ENCODE measurements at regions not wholly inside any gene's neighbourhood (a gene's known extent, or its start where the extent isn't known, plus 50 kb on each side); places are given as distances from the start of the nearest gene placed in this dataset.
A peak's percentile ranks its signal among the peaks of the same experiment; 100 is the strongest.

GRCh38 chr13:23488442-23488841, 54.9 kb upstream of the SACS start:
- no peak for DNase-seq (ENCODE audit: low read depth in 4 of 4, low spot score in 3 of 4)

- DNase-seq (ENCODE audit: low read depth in 4 of 4, low spot score in 3 of 4) = no peak
Measured at GRCh38 chr13:23496255-23496654, 62.8 kb upstream of the SACS start.

GRCh38 chr13:23497191-23497590, 63.7 kb upstream of the SACS start:
- DNase-seq (ENCODE audit: low read depth in 4 of 4, low spot score in 3 of 4) = no peak

- no peak for DNase-seq (ENCODE audit: low read depth in 4 of 4, low spot score in 3 of 4)
Measured at GRCh38 chr13:23500849-23501248, 67.3 kb upstream of the SACS start.

GRCh38 chr13:23504180-23504579, 66.0 kb upstream of the TNFRSF19 start:
- no peak for DNase-seq (ENCODE audit: low read depth in 4 of 4, low spot score in 3 of 4)

GRCh38 chr13:23505007-23505406, 65.2 kb upstream of the TNFRSF19 start:
- no peak for DNase-seq (ENCODE audit: low read depth in 4 of 4, low spot score in 3 of 4)

GRCh38 chr13:23506071-23506806, 64.0 kb upstream of the TNFRSF19 start:
- no peak for DNase-seq (ENCODE audit: low read depth in 4 of 4, low spot score in 3 of 4)

- peak in 3 of 4 donors; percentile 16 to 67 (median 34) for DNase-seq (ENCODE audit: low read depth in 4 of 4, low spot score in 3 of 4)
Measured at GRCh38 chr13:23506807-23507291, 63.4 kb upstream of the TNFRSF19 start.

- DNase-seq (ENCODE audit: low read depth in 4 of 4, low spot score in 3 of 4) = no peak
Measured at GRCh38 chr13:23509781-23510543, 60.2 kb upstream of the TNFRSF19 start.

GRCh38 chr13:23510544-23510916, 59.7 kb upstream of the TNFRSF19 start:
- DNase-seq (ENCODE audit: low read depth in 4 of 4, low spot score in 3 of 4) = no peak

GRCh38 chr13:23510979-23511735, 59.1 kb upstream of the TNFRSF19 start:
- DNase-seq (ENCODE audit: low read depth in 4 of 4, low spot score in 3 of 4) = no peak

GRCh38 chr13:23512762-23513395, 57.3 kb upstream of the TNFRSF19 start:
- no peak for DNase-seq (ENCODE audit: low read depth in 4 of 4, low spot score in 3 of 4)

GRCh38 chr13:23513455-23513854, 56.8 kb upstream of the TNFRSF19 start:
- DNase-seq (ENCODE audit: low read depth in 4 of 4, low spot score in 3 of 4) = no peak

- no peak for DNase-seq (ENCODE audit: low read depth in 4 of 4, low spot score in 3 of 4)
Measured at GRCh38 chr13:23514076-23514475, 56.1 kb upstream of the TNFRSF19 start.

GRCh38 chr13:23515116-23515515, 55.1 kb upstream of the TNFRSF19 start:
- no peak for DNase-seq (ENCODE audit: low read depth in 4 of 4, low spot score in 3 of 4)

GRCh38 chr13:23516190-23516589, 54.0 kb upstream of the TNFRSF19 start:
- no peak for DNase-seq (ENCODE audit: low read depth in 4 of 4, low spot score in 3 of 4)

GRCh38 chr13:23516702-23517101, 53.5 kb upstream of the TNFRSF19 start:
- no peak for DNase-seq (ENCODE audit: low read depth in 4 of 4, low spot score in 3 of 4)

GRCh38 chr13:23518231-23518630, 52.0 kb upstream of the TNFRSF19 start:
- no peak for DNase-seq (ENCODE audit: low read depth in 4 of 4, low spot score in 3 of 4)

Data from left renal pelvis (tissue), 4 donors.